ENCODE measurements at regions not wholly inside any gene's neighbourhood (a gene's known extent, or its start where the extent isn't known, plus 50 kb on each side); places are given as distances from the start of the nearest gene placed in this dataset.

DNA sequence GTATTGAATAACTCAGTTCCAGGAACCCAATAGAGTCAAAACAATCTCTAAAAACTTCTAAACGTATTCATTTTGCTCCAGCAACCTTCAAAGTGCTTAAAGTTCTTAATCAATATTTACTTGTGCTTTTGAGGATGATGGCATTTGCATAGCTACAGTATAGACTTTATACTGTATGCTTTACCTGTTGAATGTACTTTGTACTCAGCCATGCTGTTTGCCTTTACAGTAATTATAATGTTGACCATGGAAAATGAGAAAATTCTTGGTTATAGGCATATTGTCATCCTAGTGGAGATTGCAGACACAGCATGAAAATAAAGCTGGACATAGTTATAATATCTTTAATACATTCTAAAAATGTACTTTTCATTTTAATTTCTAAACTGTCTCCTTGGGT, 762.7 kb upstream of the PHF14 start:
- H3K4me3 ChIP-seq (ENCODE audit: low read length) = no peak overlapping the region
- no peaks in the 10 kb centered on the region for H4K20me1 ChIP-seq (ENCODE audit: insufficient read depth, low read length)
- H3K4me2 ChIP-seq (ENCODE audit: low read length) = no peak overlapping the region
- H3K4me1 ChIP-seq (ENCODE audit: low read length) = no peaks in the 10 kb centered on the region
- H3K9me3 ChIP-seq (ENCODE audit: insufficient read depth, low read length) = no peaks in the 10 kb centered on the region
- TF ChIP-seq, protein P1, sequence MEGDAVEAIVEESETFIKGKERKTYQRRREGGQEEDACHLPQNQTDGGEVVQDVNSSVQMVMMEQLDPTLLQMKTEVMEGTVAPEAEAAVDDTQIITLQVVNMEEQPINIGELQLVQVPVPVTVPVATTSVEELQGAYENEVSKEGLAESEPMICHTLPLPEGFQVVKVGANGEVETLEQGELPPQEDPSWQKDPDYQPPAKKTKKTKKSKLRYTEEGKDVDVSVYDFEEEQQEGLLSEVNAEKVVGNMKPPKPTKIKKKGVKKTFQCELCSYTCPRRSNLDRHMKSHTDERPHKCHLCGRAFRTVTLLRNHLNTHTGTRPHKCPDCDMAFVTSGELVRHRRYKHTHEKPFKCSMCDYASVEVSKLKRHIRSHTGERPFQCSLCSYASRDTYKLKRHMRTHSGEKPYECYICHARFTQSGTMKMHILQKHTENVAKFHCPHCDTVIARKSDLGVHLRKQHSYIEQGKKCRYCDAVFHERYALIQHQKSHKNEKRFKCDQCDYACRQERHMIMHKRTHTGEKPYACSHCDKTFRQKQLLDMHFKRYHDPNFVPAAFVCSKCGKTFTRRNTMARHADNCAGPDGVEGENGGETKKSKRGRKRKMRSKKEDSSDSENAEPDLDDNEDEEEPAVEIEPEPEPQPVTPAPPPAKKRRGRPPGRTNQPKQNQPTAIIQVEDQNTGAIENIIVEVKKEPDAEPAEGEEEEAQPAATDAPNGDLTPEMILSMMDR (IDR thresholded peaks at IDR 0.05; ENCODE audit: low read depth, low read length) = no peak
- TF ChIP-seq EZH2phosphoT487 (IDR thresholded peaks at IDR 0.05; ENCODE audit: low read depth) = no peak
- no peak overlapping the region for H3K27ac ChIP-seq (ENCODE audit: low read length)
- H3K36me3 ChIP-seq (replicated peaks; ENCODE audit: low read depth, low read length) = no peaks in the 10 kb centered on the region
- no peaks in the 10 kb centered on the region for H3K27me3 ChIP-seq (ENCODE audit: low read depth, low read length)
- no peak overlapping the region for H3K9ac ChIP-seq (ENCODE audit: low read length)
- no peaks in the 10 kb centered on the region for H3K79me2 ChIP-seq (ENCODE audit: low read length)
- H2AFZ ChIP-seq (ENCODE audit: low read depth, low read length) = no peak overlapping the region

DNA sequence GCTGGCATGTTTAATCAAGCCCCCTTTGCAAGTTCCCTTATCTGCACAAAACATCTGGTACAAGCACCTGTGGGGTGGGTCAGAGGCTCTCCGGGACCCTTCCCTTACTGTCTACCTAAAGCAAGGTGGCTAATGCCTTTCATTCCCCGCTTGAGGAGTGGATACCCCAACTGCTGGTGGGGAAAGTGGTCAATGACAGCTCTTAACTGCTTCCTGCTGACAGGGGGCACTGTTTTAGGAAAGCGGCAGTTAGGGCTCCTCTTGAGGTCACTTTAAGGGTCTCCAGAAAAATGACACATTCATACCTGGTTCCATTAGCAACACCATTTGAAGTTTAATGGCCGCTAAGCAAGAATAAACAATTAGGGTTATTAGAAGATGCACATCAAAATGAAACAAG, 761.8 kb upstream of the PHF14 start:
- H3K36me3 ChIP-seq (replicated peaks; ENCODE audit: low read depth, low read length) = no peaks in the 10 kb centered on the region
- no peak overlapping the region for H3K27ac ChIP-seq (ENCODE audit: low read length)
- no peak for TF ChIP-seq EZH2phosphoT487 (IDR thresholded peaks at IDR 0.05; ENCODE audit: low read depth)
- TF ChIP-seq, protein P1 (IDR thresholded peaks at IDR 0.05; ENCODE audit: low read depth, low read length) = no peak
- H3K4me2 ChIP-seq (ENCODE audit: low read length) = no peak overlapping the region
- H3K9ac ChIP-seq (ENCODE audit: low read length) = no peak overlapping the region
- H3K4me1 ChIP-seq (ENCODE audit: low read length) = peaks cover 1% of the 10 kb centered on the region; the same call in 1 of the 2 replicates
- H3K9me3 ChIP-seq (ENCODE audit: insufficient read depth, low read length) = no peaks in the 10 kb centered on the region
- no peaks in the 10 kb centered on the region for H4K20me1 ChIP-seq (ENCODE audit: insufficient read depth, low read length)
- H2AFZ ChIP-seq (ENCODE audit: low read depth, low read length) = no peak overlapping the region
- H3K79me2 ChIP-seq (ENCODE audit: low read length) = no peaks in the 10 kb centered on the region
- H3K4me3 ChIP-seq (ENCODE audit: low read length) = no peak overlapping the region
- H3K27me3 ChIP-seq (ENCODE audit: low read depth, low read length) = no peaks in the 10 kb centered on the region

DNA sequence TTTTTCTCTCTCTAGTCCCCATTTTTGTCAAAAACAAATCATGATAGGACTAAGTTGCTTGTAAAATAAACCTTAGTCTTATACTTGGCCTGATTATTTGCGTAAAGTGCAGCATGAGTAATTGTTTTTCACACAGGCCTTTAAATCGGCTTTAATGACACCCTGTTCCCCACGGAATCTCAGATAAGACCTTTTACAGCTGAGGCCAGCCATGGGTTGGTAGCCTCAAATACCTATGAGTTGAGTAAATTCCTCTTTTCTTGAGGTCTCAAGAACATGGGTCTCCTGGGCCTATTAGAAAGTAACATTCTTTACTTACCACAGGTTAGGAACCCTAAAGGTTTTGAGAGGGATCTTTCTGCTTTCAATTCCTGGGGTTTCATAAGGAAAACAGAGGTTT, 761.0 kb upstream of the PHF14 start:
- Histone ChIP-seq H2AFZ (ENCODE audit: low read depth, low read length) (no peak overlapping the region), H3K9ac (ENCODE audit: low read length) (no peak overlapping the region), H3K9me3 (ENCODE audit: insufficient read depth, low read length) (no peaks in the 10 kb centered on the region), H4K20me1 (ENCODE audit: insufficient read depth, low read length) (no peaks in the 10 kb centered on the region), H3K36me3 (replicated peaks; ENCODE audit: low read depth, low read length) (no peaks in the 10 kb centered on the region), H3K4me3 (ENCODE audit: low read length) (no peak overlapping the region), H3K27me3 (ENCODE audit: low read depth, low read length) (no peaks in the 10 kb centered on the region), H3K4me2 (ENCODE audit: low read length) (no peak overlapping the region), H3K79me2 (ENCODE audit: low read length) (no peaks in the 10 kb centered on the region), H3K4me1 (ENCODE audit: low read length) (peaks cover 9% of the 10 kb centered on the region), H3K27ac (ENCODE audit: low read length) (no peak overlapping the region)
- no peak for TF ChIP-seq EZH2phosphoT487 (IDR thresholded peaks at IDR 0.05; ENCODE audit: low read depth)
- TF ChIP-seq, protein P1 (IDR thresholded peaks at IDR 0.05; ENCODE audit: low read depth, low read length) = no peak

DNA sequence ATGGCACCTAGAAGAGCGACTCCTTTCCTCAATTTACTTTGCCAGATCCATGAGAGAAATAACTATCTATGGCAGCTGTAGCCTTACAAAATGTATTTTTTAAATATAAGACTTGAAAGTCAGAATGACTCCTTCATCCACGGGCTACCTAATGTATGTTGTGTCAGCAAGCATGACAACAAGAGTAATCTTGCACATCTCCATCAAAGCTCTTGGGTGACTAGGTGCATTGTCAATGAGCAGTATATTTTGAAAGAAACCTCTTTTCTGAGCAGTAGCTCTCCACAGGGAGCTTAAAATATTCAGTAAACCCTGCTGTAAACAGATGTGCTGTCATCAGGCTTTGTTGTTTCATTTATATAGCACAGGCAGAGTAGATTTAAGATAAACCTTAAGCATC, 757.2 kb upstream of the PHF14 start:
- no peak for TF ChIP-seq EZH2phosphoT487 (IDR thresholded peaks at IDR 0.05; ENCODE audit: low read depth)
- TF ChIP-seq, protein P1 (IDR thresholded peaks at IDR 0.05; ENCODE audit: low read depth, low read length) = no peak
- Histone ChIP-seq H3K4me1 (ENCODE audit: low read length) (peaks cover 14% of the 10 kb centered on the region), H3K79me2 (ENCODE audit: low read length) (no peaks in the 10 kb centered on the region), H4K20me1 (ENCODE audit: insufficient read depth, low read length) (no peaks in the 10 kb centered on the region), H3K36me3 (replicated peaks; ENCODE audit: low read depth, low read length) (no peaks in the 10 kb centered on the region), H3K9me3 (ENCODE audit: insufficient read depth, low read length) (no peaks in the 10 kb centered on the region), H3K4me2 (ENCODE audit: low read length) (no peak overlapping the region), H2AFZ (ENCODE audit: low read depth, low read length) (no peak overlapping the region), H3K4me3 (ENCODE audit: low read length) (no peak overlapping the region), H3K27ac (ENCODE audit: low read length) (no peak overlapping the region), H3K27me3 (ENCODE audit: low read depth, low read length) (no peaks in the 10 kb centered on the region), H3K9ac (ENCODE audit: low read length) (no peak overlapping the region)

Measured in OCI-LY3 (cell line).